ENCODE measurements at regions not wholly inside any gene's neighbourhood (a gene's known extent, or its start where the extent isn't known, plus 50 kb on each side); places are given as distances from the start of the nearest gene placed in this dataset.
A peak's percentile ranks its signal among the peaks of the same experiment; 100 is the strongest.

- no peak for DNase-seq
These were observed 51.7 kb upstream of the NFKBIA start for GRCh38 chr14:35456261-35456660.

- no peak for DNase-seq
These were observed 53.9 kb upstream of the NFKBIA start for GRCh38 chr14:35458442-35458841.

- DNase-seq: no peak
These were observed 55.2 kb upstream of the NFKBIA start for GRCh38 chr14:35459776-35460175.

- DNase-seq: no peak
These were observed 63.2 kb upstream of the INSM2 start for GRCh38 chr14:35470755-35471154.

- no peak for DNase-seq
These were observed 62.2 kb upstream of the INSM2 start for GRCh38 chr14:35471803-35472202.

GRCh38 chr14:35474323-35474722 is 59.6 kb upstream of the INSM2 start:
- DNase-seq: no peak

GRCh38 chr14:35480119-35480769 is 53.7 kb upstream of the INSM2 start:
- peak; percentile 30 for DNase-seq

GRCh38 chr14:35482994-35483515 is 50.9 kb upstream of the INSM2 start:
- no peak for DNase-seq
